ENCODE measurements at regions not wholly inside any gene's neighbourhood (a gene's known extent, or its start where the extent isn't known, plus 50 kb on each side); places are given as distances from the start of the nearest gene placed in this dataset.

- no peak overlapping the region for H3K4me3 ChIP-seq
- peak overlapping the region; percentile 15 for H3K4me2 ChIP-seq
- no peak for DNase-seq (ENCODE audit: low spot score)
- H3K27ac ChIP-seq: no peak overlapping the region
- H3K36me3 ChIP-seq (replicated peaks; ENCODE audit: insufficient read depth, low read depth): no peaks in the 10 kb centered on the region
- H3K4me1 ChIP-seq (ENCODE audit: insufficient read depth): peaks cover 4% of the 10 kb centered on the region
- H3K27me3 ChIP-seq: no peaks in the 10 kb centered on the region
- no peaks in the 10 kb centered on the region for H4K20me1 ChIP-seq (ENCODE audit: insufficient read depth, poor library complexity, severe bottlenecking)
- H2AFZ ChIP-seq: no peak overlapping the region
- no peaks in the 10 kb centered on the region for H3K9me3 ChIP-seq (ENCODE audit: low read depth)
- no peaks in the 10 kb centered on the region for H3K9me2 ChIP-seq (replicated peaks; ENCODE audit: insufficient read depth)
- no peaks in the 10 kb centered on the region for H3K79me2 ChIP-seq
- TF ChIP-seq EZH2phosphoT487 (IDR thresholded peaks at IDR 0.05; ENCODE audit: low read depth, severe bottlenecking, unreplicated experiment) (no peak), EZH2 (IDR thresholded peaks at IDR 0.05; ENCODE audit: borderline replicate concordance) (no peak)
- TF ChIP-seq, protein P1, sequence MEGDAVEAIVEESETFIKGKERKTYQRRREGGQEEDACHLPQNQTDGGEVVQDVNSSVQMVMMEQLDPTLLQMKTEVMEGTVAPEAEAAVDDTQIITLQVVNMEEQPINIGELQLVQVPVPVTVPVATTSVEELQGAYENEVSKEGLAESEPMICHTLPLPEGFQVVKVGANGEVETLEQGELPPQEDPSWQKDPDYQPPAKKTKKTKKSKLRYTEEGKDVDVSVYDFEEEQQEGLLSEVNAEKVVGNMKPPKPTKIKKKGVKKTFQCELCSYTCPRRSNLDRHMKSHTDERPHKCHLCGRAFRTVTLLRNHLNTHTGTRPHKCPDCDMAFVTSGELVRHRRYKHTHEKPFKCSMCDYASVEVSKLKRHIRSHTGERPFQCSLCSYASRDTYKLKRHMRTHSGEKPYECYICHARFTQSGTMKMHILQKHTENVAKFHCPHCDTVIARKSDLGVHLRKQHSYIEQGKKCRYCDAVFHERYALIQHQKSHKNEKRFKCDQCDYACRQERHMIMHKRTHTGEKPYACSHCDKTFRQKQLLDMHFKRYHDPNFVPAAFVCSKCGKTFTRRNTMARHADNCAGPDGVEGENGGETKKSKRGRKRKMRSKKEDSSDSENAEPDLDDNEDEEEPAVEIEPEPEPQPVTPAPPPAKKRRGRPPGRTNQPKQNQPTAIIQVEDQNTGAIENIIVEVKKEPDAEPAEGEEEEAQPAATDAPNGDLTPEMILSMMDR (IDR thresholded peaks at IDR 0.05; ENCODE audit: poor library complexity): no peak
- 62% methylated on average over 1 of the region's 1 CpG for WGBS (ENCODE audit: low lambda C conversion rate, missing lambda C conversion rate)
These were observed 737.9 kb downstream of the MECOM start for GRCh38 chr3:168925568-168925967.

DNA sequence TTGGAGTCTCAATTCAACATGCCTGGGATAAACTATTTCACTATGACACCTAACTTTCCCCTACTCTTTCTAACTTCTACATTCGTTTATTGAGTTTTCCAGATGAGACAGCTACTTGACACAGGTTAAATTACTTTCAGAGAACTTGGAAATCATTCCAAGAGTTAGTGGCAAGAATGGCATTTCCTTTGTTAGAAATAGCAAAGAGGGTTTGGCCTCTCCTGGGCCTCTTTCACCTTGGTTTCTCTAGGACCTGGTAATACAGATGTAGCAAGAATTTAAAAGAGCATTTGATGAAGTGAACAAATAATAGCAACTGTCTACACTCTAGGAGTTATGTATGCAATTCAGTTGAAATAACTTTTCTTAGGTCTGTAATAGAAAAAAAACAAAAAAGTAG, 748.9 kb downstream of the MECOM start:
- no peaks in the 10 kb centered on the region for H3K27me3 ChIP-seq
- H3K79me2 ChIP-seq: no peaks in the 10 kb centered on the region
- no peaks in the 10 kb centered on the region for H4K20me1 ChIP-seq (ENCODE audit: insufficient read depth, poor library complexity, severe bottlenecking)
- H3K36me3 ChIP-seq (replicated peaks; ENCODE audit: insufficient read depth, low read depth): no peaks in the 10 kb centered on the region
- H3K4me3 ChIP-seq: no peak overlapping the region
- 68% methylated on average over 1 of the region's 1 CpG for WGBS (ENCODE audit: low lambda C conversion rate, missing lambda C conversion rate)
- H3K4me2 ChIP-seq: no peak overlapping the region
- TF ChIP-seq, protein P1 (IDR thresholded peaks at IDR 0.05; ENCODE audit: poor library complexity): no peak
- no peak overlapping the region for H2AFZ ChIP-seq
- no peak overlapping the region for H3K27ac ChIP-seq
- no peaks in the 10 kb centered on the region for H3K4me1 ChIP-seq (ENCODE audit: insufficient read depth)
- DNase-seq (ENCODE audit: low spot score): no peak
- no peaks in the 10 kb centered on the region for H3K9me2 ChIP-seq (replicated peaks; ENCODE audit: insufficient read depth)
- H3K9me3 ChIP-seq (ENCODE audit: low read depth): no peaks in the 10 kb centered on the region

DNA sequence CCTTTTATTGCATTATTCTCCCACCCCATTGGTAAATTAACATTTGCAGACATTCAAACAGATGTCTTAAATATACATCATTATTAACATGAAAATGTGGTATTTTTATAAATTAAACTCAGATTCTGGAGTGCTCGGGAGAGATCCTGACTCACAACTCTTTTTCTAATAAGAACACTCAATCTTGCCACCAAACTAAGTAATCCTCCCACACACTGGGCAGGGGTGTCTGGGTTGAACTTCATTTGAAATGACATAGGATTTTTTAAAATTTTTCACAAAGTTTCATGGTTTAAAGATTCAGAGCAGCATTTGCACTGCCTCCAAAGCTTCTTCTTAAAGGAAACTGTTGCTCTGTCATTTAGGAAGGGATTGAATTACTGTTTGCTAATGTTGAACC, 754.3 kb downstream of the MECOM start:
- H3K4me3 ChIP-seq: no peak overlapping the region
- H3K9me2 ChIP-seq (replicated peaks; ENCODE audit: insufficient read depth): no peaks in the 10 kb centered on the region
- WGBS (ENCODE audit: low lambda C conversion rate, missing lambda C conversion rate): 88% methylated on average over 1 of the region's 1 CpG
- H4K20me1 ChIP-seq (ENCODE audit: insufficient read depth, poor library complexity, severe bottlenecking): no peaks in the 10 kb centered on the region
- DNase-seq (ENCODE audit: low spot score): no peak
- no peaks in the 10 kb centered on the region for H3K27me3 ChIP-seq
- no peak overlapping the region for H2AFZ ChIP-seq
- no peaks in the 10 kb centered on the region for H3K36me3 ChIP-seq (replicated peaks; ENCODE audit: insufficient read depth, low read depth)
- H3K79me2 ChIP-seq: no peaks in the 10 kb centered on the region
- no peaks in the 10 kb centered on the region for H3K9me3 ChIP-seq (ENCODE audit: low read depth)
- no peaks in the 10 kb centered on the region for H3K4me1 ChIP-seq (ENCODE audit: insufficient read depth)
- no peak for TF ChIP-seq EZH2 (IDR thresholded peaks at IDR 0.05; ENCODE audit: borderline replicate concordance)
- TF ChIP-seq, protein P1 (IDR thresholded peaks at IDR 0.05; ENCODE audit: poor library complexity): no peak
- no peak for TF ChIP-seq EZH2phosphoT487 (IDR thresholded peaks at IDR 0.05; ENCODE audit: low read depth, severe bottlenecking, unreplicated experiment)
- no peak overlapping the region for H3K27ac ChIP-seq
- H3K4me2 ChIP-seq: no peak overlapping the region

DNA sequence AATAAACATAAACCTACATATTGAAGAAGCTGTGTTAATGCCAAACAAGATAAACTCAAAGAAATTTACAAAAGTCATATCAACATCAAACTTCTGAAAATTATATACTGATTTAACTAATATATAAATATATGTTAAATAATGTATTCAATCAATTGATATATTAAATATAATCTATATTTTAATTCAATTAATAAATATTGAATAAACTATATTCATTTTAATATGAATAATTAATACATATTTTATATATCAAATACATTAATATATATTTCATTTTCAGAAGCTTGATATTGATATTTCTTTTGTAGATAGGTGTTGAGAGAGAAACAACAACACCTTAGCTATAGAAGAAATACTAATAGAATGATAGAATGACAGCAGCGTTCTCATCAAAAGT, 768.1 kb downstream of the MECOM start:
- Histone ChIP-seq H3K4me2 (no peak overlapping the region), H3K36me3 (replicated peaks; ENCODE audit: insufficient read depth, low read depth) (no peaks in the 10 kb centered on the region), H2AFZ (no peak overlapping the region), H3K9me3 (ENCODE audit: low read depth) (no peaks in the 10 kb centered on the region), H3K27me3 (no peaks in the 10 kb centered on the region), H3K9me2 (replicated peaks; ENCODE audit: insufficient read depth) (no peaks in the 10 kb centered on the region), H3K79me2 (no peaks in the 10 kb centered on the region), H3K27ac (no peak overlapping the region), H3K4me1 (ENCODE audit: insufficient read depth) (no peaks in the 10 kb centered on the region), H4K20me1 (ENCODE audit: insufficient read depth, poor library complexity, severe bottlenecking) (no peaks in the 10 kb centered on the region), H3K4me3 (no peak overlapping the region)
- DNase-seq (ENCODE audit: low spot score): no peak
- TF ChIP-seq EZH2phosphoT487 (IDR thresholded peaks at IDR 0.05; ENCODE audit: low read depth, severe bottlenecking, unreplicated experiment): no peak
- no peak for TF ChIP-seq EZH2 (IDR thresholded peaks at IDR 0.05; ENCODE audit: borderline replicate concordance)
- TF ChIP-seq, protein P1 (IDR thresholded peaks at IDR 0.05; ENCODE audit: poor library complexity): no peak
- 97% methylated on average over 1 of the region's 1 CpG for WGBS (ENCODE audit: low lambda C conversion rate, missing lambda C conversion rate)
